Esophagus squamous epithelium (tissue), 4 donors: ENCODE measurements at regions not wholly inside any gene's neighbourhood (a gene's known extent, or its start where the extent isn't known, plus 50 kb on each side); places are given as distances from the start of the nearest gene placed in this dataset.

Source experiments
- POLR2A ChIP-seq, 4 donors: fragments of 450-650 bp; IDR thresholded peaks; one replicate each; pipeline ENCODE4 v1.6.1; 2017; ENCODE audit warnings: antibody characterized with exemption in 4 of 4, mild to moderate bottlenecking in 4 of 4, moderate library complexity in 3 of 4
- TF ChIP-seq, protein P1 (sequence below), 6 experiments: fragments of 450-650 bp in 4 of 6; fragments of 200-600 bp in 2 of 6; sonication (generic) in 2 of 6; IDR thresholded peaks; one replicate each; pipeline ENCODE4 v1.5.1; 2016 to 2019; ENCODE audit warnings: antibody characterized with exemption in 6 of 6, mild to moderate bottlenecking in 4 of 6, moderate library complexity in 4 of 6

- TF ChIP-seq, protein P1, sequence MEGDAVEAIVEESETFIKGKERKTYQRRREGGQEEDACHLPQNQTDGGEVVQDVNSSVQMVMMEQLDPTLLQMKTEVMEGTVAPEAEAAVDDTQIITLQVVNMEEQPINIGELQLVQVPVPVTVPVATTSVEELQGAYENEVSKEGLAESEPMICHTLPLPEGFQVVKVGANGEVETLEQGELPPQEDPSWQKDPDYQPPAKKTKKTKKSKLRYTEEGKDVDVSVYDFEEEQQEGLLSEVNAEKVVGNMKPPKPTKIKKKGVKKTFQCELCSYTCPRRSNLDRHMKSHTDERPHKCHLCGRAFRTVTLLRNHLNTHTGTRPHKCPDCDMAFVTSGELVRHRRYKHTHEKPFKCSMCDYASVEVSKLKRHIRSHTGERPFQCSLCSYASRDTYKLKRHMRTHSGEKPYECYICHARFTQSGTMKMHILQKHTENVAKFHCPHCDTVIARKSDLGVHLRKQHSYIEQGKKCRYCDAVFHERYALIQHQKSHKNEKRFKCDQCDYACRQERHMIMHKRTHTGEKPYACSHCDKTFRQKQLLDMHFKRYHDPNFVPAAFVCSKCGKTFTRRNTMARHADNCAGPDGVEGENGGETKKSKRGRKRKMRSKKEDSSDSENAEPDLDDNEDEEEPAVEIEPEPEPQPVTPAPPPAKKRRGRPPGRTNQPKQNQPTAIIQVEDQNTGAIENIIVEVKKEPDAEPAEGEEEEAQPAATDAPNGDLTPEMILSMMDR (IDR thresholded peaks at IDR 0.05) = no peak
- TF ChIP-seq POLR2A (IDR thresholded peaks at IDR 0.05) = no peak
Measured at GRCh38 chr7:29642494-29643155, 79.0 kb downstream of the PRR15 start.
